ENCODE measurements at regions not wholly inside any gene's neighbourhood (a gene's known extent, or its start where the extent isn't known, plus 50 kb on each side); places are given as distances from the start of the nearest gene placed in this dataset.

- Histone ChIP-seq H3K4me1 (peaks cover 0 to 9% (median 4%) of the 10 kb centered on the region in 4 donors), H3K27me3 (no peaks in the 10 kb centered on the region), H3K27ac (peak overlapping the region in 1 of 4 donors; percentile 32), H3K36me3 (no peaks in the 10 kb centered on the region), H3K4me3 (no peak overlapping the region), H3K9me3 (no peaks in the 10 kb centered on the region)
- intact Hi-C loops (cut with DNase I) = no loop called here
- no peak for TF ChIP-seq CTCF (IDR thresholded peaks at IDR 0.05)
- no peak for TF ChIP-seq EP300 (IDR thresholded peaks at IDR 0.05)
- TF ChIP-seq POLR2AphosphoS5 (IDR thresholded peaks at IDR 0.05) = no peak
- no peak for TF ChIP-seq POLR2A (IDR thresholded peaks at IDR 0.05)
- DNase-seq = peak; percentile 62
- 59 to 72% methylated on average over 21 of the region's 21 CpGs for WGBS, 2 donors
Observed at GRCh38 chr13:76019421-76020044, 383.4 kb downstream of the LMO7 start.

- no peak for DNase-seq
- H3K27ac ChIP-seq = no peak overlapping the region
- WGBS, 2 donors = 72 to 86% methylated on average over 5 of the region's 5 CpGs
- H3K4me1 ChIP-seq = peaks cover 0 to 18% (median 10%) of the 10 kb centered on the region in 4 donors
- H3K9me3 ChIP-seq = no peaks in the 10 kb centered on the region
- intact Hi-C loops (cut with DNase I) = no loop called here
- H3K36me3 ChIP-seq = no peaks in the 10 kb centered on the region
- H3K27me3 ChIP-seq = no peaks in the 10 kb centered on the region
- no peak overlapping the region for H3K4me3 ChIP-seq
- no peak for TF ChIP-seq CTCF (IDR thresholded peaks at IDR 0.05)
- TF ChIP-seq EP300 (IDR thresholded peaks at IDR 0.05) = no peak
- TF ChIP-seq POLR2A (IDR thresholded peaks at IDR 0.05) = no peak
- TF ChIP-seq POLR2AphosphoS5 (IDR thresholded peaks at IDR 0.05) = no peak
Observed at GRCh38 chr13:76017861-76018556, 381.9 kb downstream of the LMO7 start.

- WGBS, 2 donors = 90 to 94% methylated on average over 3 of the region's 3 CpGs
- intact Hi-C loops (cut with DNase I) = no loop called here
- H3K36me3 ChIP-seq = no peaks in the 10 kb centered on the region
- peaks cover 0 to 24% (median 10%) of the 10 kb centered on the region in 4 donors for H3K4me1 ChIP-seq
- H3K9me3 ChIP-seq = no peaks in the 10 kb centered on the region
- H3K4me3 ChIP-seq = no peak overlapping the region
- no peak overlapping the region for H3K27ac ChIP-seq
- no peak for DNase-seq
- TF ChIP-seq POLR2AphosphoS5 (IDR thresholded peaks at IDR 0.05) (no peak), POLR2A (IDR thresholded peaks at IDR 0.05) (no peak), CTCF (IDR thresholded peaks at IDR 0.05) (no peak), EP300 (IDR thresholded peaks at IDR 0.05) (no peak)
- no peaks in the 10 kb centered on the region for H3K27me3 ChIP-seq
Observed at GRCh38 chr13:76016799-76017400, 380.8 kb downstream of the LMO7 start.

GRCh38 chr13:76014406-76015318 lies 378.5 kb downstream of the LMO7 start:
- Histone ChIP-seq H3K4me1 (peaks cover 0 to 28% (median 10%) of the 10 kb centered on the region in 4 donors), H3K36me3 (no peaks in the 10 kb centered on the region), H3K4me3 (no peak overlapping the region), H3K9me3 (no peaks in the 10 kb centered on the region), H3K27ac (peak overlapping the region; percentile 17 to 57 (median 20)), H3K27me3 (no peaks in the 10 kb centered on the region)
- TF ChIP-seq CTCF (IDR thresholded peaks at IDR 0.05) (no peak), EP300 (IDR thresholded peaks at IDR 0.05) (no peak), POLR2AphosphoS5 (IDR thresholded peaks at IDR 0.05) (no peak), POLR2A (IDR thresholded peaks at IDR 0.05) (no peak)
- WGBS, 2 donors = 33 to 49% methylated on average over 5 of the region's 5 CpGs
- DNase-seq = no peak
- intact Hi-C loops (cut with DNase I) = no loop called here

Data from sigmoid colon (tissue), 6 donors.